ENCODE measurements at regions not wholly inside any gene's neighbourhood (a gene's known extent, or its start where the extent isn't known, plus 50 kb on each side); places are given as distances from the start of the nearest gene placed in this dataset.

- DNase-seq, result no peak
Measured at GRCh38 chr18:2301316-2301715, 270.0 kb downstream of the METTL4 start.

DNA sequence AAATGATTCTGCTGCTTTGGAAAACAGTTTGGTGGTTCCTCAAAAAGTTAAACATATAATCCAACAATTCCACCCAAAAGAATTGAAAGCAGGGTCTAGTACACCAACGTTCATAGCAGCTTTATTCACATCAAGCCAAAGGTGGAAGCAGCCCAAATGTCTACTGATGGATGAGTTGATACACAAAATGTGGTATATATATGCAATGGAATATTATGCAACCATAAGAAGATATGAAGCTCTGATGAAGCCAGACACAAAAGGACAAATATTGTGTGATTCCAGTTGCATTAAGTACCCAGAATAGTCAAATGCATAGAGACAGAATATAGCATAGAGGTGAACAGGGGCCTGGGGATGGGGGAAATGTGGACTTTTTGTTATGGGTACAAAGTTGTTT, 269.3 kb downstream of the METTL4 start:
- no peak for DNase-seq

GRCh38 chr18:2302628-2303516, 268.4 kb downstream of the METTL4 start:
- no peak for DNase-seq

- DNase-seq, result no peak
Measured at GRCh38 chr18:2303517-2304238, 267.6 kb downstream of the METTL4 start.

- DNase-seq, result no peak
Measured at GRCh38 chr18:2304378-2305175, 266.7 kb downstream of the METTL4 start.

DNA sequence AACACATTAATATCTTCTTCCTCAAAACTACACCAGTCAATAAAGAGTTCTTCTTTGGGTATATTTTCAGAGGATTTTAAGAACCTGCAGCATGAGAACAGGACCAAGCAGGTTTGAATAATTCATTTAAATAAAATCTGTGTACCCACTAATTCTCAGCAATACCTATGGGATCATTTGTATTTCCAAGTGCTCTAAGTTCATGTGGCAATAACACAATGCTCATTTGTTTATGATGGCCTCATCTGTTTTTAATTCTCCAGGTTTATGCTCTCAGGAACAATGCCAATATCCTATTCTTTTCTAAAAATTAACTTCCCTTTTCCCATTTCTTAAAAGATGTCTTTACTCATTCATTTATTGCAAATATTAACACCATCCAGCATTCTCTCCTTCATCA, 264.7 kb downstream of the METTL4 start:
- DNase-seq, result no peak

DNA sequence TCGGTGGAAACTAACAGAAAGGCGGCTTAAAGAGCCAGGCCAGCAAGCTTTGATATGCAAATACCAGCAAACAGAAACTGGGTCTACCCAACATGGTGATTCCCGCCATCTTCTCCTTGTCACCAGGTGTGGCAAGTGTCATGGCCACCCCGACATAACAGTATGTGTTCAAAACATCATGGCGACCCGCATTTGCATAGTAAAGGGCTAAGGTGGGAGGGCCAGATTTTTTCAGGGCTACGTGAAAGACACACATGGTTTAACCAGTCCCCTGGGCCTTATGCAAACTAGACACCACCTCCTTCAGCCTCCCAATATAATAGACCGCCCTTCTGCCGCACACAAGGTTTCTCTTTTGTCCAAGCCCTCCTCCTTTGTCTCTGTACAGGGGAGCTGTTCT, 260.4 kb downstream of the METTL4 start:
- DNase-seq, result no peak

- no peak for DNase-seq
Measured at GRCh38 chr18:2312440-2312839, 258.9 kb downstream of the METTL4 start.

GRCh38 chr18:2313332-2313731, 258.0 kb downstream of the METTL4 start:
- DNase-seq, result no peak

DNA sequence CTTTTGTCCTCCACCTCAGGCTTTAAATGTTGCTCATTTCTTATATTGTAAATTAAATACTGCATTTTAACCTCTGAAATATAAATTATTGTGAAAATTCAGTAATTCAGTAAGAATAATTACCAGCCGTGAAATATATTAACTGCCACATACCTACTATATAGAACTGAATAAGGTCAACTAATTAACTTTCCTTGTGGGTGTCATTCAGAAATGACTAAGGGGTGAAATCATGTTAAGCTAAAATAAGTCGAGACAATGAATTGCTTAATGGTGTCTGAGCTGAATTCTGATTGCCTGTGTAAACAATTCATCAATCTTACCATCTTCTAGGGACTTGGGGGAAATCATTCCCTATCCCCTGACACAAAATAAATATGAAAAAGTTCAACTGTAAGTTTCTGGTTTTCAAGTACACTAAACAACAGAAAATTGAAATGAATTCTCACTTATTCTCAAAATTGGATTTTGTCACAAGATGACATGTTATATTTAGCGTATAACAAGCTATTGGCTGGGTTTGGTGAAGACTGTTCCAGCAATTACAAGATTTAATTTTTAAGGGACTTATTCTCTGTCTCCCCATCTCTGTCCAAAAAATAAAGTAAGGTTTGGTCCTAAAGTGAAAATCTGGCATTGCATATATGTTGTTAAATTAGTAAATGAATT, 255.1 kb downstream of the METTL4 start:
- DNase-seq, result no peak

GRCh38 chr18:2316751-2317696, 254.3 kb downstream of the METTL4 start:
- no peak for DNase-seq

- no peak for DNase-seq
Measured at GRCh38 chr18:2324459-2324858, 246.8 kb downstream of the METTL4 start.

DNA sequence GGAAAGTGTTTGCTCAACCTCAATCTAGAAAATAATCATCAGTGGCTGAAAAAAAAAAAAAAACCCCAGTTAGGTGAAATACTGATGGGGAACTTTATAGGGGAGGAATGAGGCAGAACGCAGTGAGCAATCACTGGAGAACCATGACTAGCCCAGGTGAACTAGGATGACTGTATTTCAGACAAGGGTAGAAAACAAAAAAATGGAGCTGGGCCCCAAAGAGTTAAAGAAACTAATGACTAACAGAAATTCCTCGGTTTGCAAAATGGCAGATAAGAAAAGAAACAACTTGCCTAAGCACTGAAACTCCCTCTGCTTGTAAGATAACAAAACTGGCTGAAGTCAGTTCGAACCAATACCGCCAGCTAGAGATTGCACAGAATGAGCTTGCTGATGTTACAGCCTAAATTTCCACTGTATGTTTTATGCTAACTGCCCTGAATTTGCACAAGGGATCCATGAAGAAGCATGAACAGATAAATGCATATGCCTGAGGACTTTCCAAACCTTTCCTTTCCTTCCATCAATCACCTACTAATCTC, 245.9 kb downstream of the METTL4 start:
- no peak for DNase-seq

DNA sequence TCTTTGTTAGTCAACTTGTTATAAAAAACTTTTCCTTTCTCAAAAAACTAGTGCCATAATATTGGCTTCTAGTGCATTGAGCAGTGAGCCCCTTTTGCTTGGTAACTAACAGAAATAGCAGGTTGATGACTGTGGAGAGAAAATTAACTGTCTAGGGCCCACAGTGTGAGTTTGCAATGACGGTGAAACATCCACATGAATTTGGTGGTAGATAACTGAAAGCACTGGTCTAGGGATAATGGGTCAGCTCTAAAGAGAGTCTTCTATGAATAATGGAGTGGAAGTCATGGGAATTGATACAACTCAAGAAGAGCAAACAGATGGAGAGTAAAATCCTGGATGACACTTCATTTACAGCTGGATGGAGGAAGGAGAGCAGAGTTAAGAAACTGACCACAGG, 245.4 kb downstream of the METTL4 start:
- DNase-seq, result no peak

GRCh38 chr18:2326999-2327398, 244.3 kb downstream of the METTL4 start:
- DNase-seq, result no peak

DNA sequence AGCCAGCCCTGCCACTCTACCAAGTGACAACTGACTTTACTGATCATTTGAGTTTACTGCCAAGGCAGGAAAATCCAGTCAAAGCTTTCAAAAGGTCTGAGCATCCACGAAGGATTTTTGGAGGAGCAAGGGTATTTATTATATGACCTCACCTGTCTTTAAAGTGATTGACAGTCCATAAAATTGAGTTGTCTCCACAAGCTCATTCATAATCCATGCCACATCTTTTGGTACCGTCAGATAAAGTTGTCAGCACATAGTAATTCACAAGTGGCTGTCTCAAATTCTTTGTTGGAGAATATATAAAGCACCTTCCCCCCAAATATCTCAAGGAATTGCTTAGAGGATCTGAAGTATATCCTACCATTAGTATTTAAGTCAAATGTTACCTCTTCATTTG, 240.5 kb downstream of the METTL4 start:
- DNase-seq, result no peak

GRCh38 chr18:2331491-2331890, 239.8 kb downstream of the METTL4 start:
- no peak for DNase-seq

- DNase-seq, result no peak
Measured at GRCh38 chr18:2336690-2337392, 234.5 kb downstream of the METTL4 start.

- peak; percentile 13 for DNase-seq
Measured at GRCh38 chr18:2337552-2338141, 233.7 kb downstream of the METTL4 start.

- DNase-seq, result no peak
Measured at GRCh38 chr18:2338601-2339000, 232.7 kb downstream of the METTL4 start.
